Daoy (cell line): ENCODE measurements at regions not wholly inside any gene's neighbourhood (a gene's known extent, or its start where the extent isn't known, plus 50 kb on each side); places are given as distances from the start of the nearest gene placed in this dataset.
A peak's percentile ranks its signal among the peaks of the same experiment; 100 is the strongest.

ENCODE experiments used
- DNase-seq: peaks from one replicate; pipeline ENCODE4 v3.0.0-alpha.2; 2015; ENCODE audit warnings: low read depth

DNA sequence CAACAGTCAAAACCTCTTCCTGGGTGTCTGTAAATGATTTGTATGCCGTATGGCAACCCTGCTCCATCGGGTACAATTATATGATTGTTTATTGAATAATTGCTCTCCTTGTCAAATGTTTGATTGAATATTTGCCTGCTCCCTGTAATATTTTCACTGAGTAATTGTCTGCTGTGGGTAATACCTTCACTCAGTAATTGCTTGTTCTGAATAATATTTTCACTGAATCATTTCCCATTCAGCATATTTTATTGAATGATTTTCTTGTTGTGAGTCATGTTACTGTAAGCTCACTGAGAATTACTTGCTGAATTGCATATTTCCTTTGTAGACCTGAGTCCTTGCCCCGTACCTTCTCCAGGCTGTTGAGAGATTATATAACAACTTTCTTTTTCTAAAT, 535.2 kb downstream of the METTL4 start:
- no peak for DNase-seq

DNA sequence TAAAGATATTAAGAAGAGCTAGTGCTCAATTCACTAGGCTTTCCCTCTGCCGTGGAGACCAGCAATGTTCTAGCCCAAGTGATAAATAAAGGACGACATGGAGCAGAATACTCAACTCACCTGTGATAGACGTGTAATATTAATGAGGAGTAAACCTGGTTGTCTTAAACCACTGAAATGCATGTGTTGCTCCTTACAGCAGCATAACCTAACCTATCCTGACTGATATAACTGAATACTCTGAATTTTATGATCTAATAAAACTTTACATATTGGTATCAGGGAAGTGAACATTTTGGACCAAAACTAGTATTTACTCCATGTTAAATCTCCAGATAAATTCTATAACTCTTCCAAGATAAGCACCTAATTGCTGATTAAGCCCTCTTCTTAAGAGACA, 531.0 kb downstream of the METTL4 start:
- DNase-seq = no peak

DNA sequence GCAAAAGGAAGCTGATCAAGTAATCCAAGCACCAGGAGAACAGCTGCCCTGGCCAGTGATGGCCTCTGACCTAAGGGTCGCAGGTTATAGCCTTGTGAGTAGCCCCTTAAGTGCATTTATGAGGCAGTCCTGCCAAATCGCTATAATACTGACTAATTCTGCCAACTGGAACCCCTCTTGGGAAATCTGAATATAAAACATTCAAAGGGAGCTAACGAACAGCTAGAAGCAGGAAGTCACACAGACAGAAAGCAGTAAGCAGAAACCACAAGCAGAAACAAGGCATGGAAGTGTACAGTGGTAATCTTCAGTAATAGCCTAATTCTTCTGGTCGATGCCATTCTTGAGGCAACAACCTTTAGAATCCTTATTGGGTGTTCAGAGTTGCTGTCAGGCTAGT, 521.3 kb downstream of the METTL4 start:
- peak; percentile 15 for DNase-seq

DNA sequence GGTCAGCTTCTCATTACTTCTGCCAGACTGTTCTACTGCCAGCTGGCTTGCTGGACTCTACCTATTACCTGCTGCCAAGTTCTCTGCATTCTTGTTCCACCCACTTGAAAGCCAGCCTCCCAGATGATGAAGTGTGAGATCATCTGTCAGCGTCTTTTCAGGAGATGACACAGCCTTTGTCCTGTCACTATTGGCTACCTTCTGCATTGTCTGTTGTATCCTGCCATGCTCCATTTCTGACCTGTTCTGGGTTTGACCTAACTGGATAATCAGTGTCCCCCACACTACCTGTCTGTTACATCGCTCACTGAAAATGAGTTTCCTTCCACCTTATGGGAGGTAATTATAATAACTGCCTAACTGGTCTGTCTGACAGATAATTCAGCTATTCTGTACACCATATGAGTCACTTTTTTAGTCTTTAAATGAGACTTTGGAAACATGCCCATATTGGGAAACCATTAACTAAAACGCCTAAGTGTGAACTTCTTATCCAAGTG, 520.6 kb downstream of the METTL4 start:
- peak; percentile 24 for DNase-seq

DNA sequence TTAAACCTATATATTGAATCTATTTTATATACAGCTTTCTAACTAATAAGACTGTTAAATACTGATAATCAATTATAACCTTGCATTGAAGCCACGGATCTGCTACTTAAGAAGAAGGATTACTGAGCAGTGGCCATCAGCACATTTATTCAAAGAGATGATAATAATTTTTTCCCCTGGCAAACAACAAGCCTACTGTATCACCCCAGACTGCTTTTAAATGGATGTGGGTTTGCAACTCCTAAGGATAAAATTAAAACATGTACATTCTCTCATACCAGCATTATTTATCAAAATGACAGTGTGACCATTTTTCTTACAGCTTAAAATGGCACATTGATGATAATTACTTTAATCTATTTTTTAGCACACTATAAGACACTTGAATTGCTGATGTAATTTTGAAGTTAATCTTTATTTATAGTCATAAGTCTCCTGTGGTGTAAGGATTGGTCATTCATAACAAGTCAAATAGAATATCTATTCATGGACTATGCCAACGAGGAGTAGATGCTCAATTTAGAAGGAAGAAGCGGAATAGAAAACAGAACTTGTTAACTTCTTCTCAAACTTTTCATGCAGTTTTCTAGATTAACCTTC, 517.7 kb downstream of the METTL4 start:
- no peak for DNase-seq

DNA sequence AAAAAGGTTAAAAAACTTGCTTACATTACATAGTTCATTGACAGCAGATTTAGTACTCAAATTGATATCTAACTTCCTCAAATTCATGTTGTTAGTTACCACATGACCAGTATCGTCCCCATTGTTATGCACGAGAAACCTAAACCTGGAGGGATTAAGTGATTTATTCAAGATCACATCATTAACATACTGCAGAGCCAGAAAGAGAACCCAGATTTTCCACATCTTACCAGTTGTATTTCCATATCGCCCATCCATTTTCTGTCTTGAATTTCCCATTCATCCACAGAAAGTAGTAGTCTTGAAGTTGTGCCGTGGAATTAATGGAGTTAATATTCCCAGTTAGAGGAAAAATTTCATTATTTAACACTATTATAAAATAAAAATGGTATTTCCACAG, 512.0 kb downstream of the METTL4 start:
- DNase-seq = no peak

DNA sequence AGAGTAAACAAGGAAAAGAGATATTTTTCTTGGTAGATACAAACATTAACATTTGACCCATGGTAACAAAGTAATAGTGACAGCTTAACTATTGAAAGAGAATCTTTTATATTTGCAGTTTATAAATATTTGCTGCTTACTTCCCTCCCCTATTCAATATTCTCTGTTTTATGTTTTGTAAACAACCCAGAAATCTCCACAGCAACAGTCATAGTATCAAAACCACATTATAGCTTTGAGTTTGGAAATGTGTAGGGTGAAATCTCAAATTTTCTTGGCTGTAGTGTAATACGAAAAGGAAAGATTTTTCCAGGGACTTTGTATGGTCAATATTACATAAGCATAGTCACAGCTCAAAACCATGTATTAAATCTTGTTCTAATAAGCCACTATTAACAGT, 511.2 kb downstream of the METTL4 start:
- DNase-seq = no peak

DNA sequence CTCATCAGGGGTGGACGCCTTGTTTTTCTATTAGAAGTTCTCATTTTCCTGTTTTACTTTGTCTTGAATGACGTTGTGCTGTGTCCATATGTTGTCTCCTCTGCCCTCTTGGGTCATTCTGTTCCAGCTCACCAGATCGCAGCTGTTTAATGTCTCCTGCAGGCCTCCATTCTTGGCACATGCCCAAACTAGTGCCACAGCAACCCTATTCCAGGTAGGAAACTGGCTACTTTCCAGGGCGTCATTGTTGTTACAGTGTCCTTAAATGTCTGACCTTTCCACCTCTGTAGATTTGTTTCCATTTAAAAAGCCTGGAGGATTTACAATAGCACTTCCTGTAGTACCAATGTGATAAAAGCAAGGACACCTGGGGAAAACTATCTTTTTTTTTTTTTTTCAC, 500.7 kb downstream of the METTL4 start:
- DNase-seq = no peak

DNA sequence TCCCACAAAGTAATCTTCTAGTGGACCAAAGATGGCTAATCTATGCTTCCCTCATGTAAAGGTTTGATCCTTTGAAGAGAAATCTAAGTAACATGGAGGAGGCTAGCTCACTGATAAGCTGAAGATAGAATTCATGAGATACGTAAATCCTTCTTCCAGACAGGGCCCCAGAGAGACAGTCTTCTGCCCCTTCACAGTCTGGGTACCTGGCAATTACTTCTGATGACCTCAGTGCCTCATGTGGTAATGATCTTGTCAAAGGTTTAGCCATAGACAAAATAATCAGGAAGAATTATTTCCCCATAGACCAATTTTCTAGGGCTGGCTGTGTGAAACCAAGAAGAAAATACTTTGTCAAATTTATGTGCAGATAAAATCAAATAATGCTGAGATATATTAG, 495.8 kb downstream of the METTL4 start:
- DNase-seq = no peak

DNA sequence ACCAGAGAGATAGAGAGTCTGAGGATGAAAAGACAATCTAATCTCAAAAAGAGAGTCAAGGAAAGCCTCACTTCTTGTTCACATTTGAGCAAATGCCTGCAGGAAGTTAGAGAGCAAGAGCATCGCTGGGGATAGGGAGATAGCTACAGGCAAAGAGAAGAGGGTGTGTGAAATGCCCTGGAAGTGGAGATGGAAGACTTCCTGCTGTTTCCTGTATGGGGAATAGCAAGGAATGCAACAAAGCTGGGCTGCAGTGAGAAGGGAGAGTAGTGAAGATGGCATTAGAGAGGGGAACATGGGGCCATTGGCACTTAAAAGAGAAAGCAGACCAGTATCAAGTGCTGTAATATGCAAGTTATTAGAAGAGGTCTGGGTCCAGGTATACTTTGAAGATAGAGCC, 488.6 kb downstream of the METTL4 start:
- DNase-seq = no peak

DNA sequence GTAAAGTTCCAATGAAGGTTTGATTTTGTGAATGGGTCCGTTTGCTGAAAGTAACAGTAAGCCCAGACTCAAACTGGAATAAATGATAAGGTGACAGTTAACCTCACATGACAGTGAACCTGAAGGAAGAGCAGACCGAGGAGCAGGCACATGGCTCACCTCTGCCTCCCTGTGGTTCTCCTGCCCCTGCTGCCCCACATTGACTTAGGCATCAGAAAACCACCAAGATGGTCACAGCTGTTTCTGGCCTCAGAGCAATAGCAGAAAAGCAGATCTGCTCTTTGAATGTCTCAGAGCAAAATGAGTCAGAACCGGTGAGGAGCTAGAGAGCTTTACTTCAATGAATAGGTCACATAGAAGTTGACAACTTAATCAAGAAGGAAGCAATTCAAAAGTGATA, 487.6 kb downstream of the METTL4 start:
- DNase-seq = peak; percentile 11

DNA sequence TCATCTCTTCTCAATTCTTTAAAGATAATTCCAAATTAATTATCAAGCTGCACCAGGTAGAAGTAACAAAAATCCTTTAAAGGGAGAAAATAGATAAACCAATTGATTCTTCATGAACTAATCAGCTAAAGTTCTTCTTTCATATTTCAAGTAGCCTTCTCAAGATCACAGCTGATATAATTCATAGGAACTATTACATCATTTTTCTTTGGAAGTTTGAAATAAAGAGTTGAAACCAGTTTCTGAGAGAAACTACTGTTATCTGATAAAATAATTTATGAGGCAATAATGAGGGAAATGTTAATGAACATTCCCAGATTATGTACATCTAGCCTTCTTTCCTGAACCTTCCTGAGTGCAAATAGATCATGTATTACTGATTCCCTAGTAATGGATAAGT, 484.9 kb downstream of the METTL4 start:
- DNase-seq = no peak

DNA sequence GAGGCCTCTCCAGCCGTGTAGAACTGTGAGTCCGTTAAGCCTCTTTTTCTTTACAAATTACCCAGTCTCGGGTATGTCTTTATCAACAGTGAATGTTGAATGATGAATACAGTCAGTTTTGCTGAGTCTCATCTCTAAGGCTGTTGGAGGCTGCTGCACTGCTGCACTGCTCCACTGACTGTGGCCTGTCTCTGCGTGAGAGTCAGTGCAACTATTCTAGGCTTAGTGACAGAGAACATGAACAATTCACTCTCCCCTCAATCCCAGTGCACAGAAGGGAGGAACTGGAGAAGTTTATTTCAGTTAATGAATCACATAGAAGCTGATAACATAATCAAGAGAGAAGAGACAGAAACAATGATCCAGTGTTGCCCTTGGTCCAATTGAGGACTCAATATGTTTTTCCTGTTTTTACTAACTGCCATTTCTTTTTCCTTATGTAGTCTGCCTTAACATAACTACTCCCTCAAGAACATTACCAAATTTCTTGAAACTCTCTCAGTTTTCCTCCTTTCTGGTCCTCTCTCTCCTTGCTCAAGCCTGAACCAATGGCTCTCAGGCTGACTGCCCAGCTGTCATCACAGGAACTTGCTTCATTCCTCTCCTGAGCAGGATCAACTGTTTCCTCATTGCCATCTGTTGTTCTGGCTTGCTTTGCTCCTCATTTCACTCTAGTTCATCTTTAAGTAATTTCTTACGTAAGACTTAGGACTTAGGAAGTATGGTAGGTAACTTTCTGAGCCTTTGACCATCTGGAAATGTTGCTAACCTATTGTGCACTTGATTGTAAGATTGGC, 483.2 kb downstream of the METTL4 start:
- DNase-seq = no peak

DNA sequence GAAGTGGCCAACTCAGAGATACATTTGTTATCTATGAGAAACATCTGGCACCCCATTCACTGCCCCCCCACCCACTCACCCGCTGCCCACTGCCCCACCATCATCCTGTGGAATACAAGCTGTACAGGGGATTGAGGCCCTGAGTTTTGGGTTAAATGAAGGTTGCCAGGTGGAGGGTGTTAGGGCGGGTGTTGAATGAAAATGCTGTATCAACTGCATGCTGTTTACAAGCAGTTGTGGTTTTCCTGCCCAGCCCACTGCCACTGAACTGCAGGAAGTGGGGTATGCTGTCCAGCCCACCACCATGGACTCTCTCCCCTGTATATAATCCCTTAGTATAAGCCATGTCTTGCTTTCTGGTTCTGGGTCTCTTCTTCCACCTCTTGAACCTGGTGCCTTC, 481.9 kb downstream of the METTL4 start:
- no peak for DNase-seq

DNA sequence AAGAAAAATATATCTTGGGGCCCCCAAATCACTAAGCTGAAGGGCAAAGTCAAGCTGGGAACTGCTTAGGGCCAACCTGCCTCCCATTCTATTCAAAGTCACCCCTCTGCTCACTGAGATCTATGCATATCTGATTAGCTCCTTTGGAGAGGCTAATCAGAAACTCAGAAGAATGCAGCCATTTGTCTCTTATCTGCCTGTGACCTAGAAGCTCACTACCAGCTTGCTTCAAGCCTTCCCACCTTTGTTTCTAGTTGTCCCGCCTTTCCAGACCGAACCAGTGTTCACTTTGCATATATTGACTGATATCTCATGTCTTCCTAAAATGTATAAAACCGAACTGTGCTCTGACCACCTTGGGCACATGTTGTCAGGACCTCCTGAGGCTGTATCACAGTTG, 479.4 kb downstream of the METTL4 start:
- DNase-seq = no peak

DNA sequence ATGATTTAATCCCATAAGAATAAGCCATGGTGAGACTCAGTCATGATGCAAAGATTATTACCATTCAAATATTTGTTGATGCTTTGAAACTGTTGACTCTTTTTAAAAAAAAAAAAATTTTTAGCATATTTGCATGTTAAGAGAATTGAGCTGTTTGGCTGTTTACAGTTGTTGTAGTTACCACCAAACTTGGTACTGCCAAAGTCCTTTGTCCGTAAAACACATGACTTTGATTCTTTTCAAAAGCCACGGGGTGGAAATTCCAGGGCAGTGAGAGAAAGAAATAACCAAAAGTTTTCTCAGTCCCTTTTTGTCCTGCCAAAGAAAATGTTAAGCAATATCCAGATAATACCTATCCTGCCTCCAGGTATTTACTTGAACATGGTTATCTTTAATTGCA, 474.8 kb downstream of the METTL4 start:
- DNase-seq = no peak

DNA sequence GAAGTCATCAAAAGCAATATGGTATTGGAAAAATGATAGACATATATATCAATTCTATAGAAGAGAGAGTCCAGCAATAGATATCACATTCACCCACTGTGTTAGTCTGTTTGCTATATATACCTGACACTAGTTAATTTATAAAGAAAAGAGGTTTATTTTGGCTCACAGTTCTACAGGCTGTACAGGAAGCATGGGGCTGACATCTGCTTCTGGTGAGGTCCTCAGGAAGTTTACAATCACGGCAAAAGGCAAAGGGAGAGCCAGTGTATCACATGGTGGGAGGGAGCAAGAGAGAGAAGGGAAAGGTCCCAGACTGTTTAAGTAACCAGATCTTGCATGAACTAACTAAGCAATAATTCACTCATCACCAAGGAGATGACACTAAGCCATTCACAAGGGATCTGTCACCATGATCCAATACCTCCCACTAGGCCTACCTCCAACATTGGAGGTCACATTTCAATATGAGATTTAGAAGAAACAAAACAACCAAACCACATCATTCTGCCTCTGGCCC, 470.6 kb downstream of the METTL4 start:
- no peak for DNase-seq

DNA sequence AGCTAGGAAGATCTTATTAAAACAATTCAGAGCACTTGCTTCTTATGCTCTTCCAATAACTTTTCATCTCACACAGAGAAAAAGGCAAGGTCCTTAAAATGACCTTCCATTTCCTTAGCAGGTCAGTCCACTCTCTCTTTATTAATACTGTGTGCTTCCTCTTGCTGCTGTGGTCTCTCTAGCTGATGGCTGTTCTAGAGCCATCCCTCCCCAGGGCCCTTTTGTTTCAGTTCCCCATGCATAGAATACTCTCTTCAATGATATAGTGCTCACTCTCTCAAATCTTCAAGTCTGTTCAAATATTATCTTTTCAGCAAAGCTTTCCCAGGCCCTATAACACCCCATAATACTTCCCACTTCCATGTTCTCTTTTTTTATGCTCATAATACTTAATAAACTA, 469.3 kb downstream of the METTL4 start:
- DNase-seq = no peak

DNA sequence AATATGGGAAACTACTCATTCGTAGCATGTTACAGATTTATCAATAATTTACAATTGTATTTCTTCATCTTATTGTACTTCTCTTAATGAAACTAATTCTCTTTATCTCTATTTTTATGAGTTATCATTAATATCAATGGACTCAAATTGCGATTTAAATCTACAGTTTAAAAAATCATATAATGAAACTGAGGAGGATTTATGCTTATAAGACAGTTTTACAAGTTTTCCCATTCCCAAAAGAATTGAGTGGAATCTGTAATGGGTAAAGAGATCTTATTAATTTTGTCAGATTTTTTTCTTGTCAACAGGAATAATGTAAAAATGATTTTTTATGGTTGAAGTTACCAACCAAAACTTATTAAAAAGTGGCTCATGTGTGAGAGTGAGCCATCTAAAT, 468.0 kb downstream of the METTL4 start:
- no peak for DNase-seq

DNA sequence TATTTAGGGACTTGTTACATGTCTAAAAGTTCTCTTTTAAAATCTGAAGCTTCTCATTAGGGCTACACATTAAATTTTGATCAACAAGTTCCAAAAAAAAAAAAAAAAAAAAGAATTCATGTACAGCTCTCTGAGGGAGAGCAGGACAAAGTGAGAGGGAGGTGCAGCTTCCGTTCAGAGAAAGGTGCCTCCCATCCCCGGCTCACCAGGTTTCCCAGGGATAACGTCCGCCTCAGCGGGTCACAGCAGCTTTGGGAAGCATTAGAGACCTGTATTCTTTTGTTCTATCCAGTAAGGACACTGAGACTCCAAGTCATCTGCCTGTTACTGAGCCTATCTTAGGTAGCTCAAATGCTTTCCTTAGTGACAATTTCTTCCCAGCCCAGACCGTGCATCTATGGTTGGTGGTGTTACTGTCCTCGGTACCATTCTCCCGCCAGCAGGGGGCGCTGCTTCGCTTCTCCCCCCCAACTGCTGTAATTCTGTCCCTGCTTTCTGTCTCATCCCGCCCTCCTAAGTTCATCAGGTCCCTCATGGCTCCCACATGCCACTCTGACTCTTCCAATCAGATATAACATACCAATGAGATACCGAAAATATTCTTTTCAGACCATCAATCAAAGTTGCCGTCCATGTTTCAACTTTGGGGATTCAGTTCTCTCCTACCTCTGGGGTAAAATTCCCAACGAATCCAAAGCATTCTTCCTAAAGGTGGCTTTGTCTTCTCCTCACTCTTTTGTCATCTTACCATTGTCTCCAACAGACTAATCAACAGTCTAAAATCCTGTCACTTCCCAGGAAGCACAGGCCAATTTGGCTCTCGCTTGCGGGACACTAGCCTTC, 466.5 kb downstream of the METTL4 start:
- peak; percentile 27 for DNase-seq

DNA sequence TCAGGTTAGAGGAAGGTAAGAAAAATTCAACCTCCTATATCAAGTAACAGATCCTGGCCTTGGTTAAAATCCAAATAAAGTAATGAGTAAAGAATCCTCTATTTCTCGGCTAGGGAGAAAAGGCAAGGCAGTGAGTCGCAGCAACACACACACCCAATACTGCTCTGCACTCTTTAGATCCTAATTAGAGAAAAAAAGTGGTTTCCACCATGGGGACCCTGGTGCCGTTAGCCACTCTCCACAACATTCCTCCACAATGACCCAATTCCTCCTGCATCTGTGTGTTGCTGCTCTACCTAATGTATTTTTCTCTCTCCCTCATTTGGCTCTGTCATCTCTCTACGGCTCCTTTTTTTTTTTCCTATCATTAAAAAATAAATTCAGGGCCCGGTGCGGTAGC, 462.7 kb downstream of the METTL4 start:
- DNase-seq = peak; percentile 25

DNA sequence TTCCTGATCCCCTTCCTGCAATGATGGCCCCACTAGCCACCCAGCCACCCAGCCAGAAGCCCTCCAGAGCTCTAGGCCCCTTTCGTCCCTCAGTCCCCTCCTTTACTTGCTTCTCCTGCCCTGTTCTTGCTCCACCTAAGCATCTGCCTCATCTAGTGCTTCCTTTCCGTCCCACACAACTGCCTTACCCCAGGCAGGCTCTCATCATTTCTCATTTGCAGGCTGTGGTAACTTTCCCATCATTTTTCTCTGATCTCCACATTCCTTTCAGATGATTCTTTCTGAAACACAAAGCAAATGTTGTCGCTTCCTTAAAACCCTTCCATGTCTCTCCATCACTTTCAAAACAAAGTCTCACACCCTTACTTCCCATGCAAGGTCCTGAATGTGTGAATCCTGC, 459.8 kb downstream of the METTL4 start:
- peak; percentile 44 for DNase-seq
